Mesenchymal stem cell (in vitro differentiated cells and primary cell): ENCODE measurements at regions not wholly inside any gene's neighbourhood (a gene's known extent, or its start where the extent isn't known, plus 50 kb on each side); places are given as distances from the start of the nearest gene placed in this dataset.

Source experiments
- DNase-seq: peaks from one replicate; pipeline ENCODE4 v3.0.0-alpha.2; 2013
- H2AFZ ChIP-seq: one replicate; pipeline ENCODE4 v1.6.1; 2013; ENCODE audit warnings: low read depth, mild to moderate bottlenecking, control low read depth, inconsistent platforms, low read length, moderate library complexity
- H2AK5ac ChIP-seq: 2 replicates; pipeline ENCODE4 v1.6.1; 2013; ENCODE audit warnings: low read length, moderate library complexity, mild to moderate bottlenecking, inconsistent platforms; ENCODE audit not compliant: severe bottlenecking
- H2BK120ac ChIP-seq: one replicate; pipeline ENCODE4 v1.6.1; 2013; ENCODE audit warnings: low read depth, mild to moderate bottlenecking, inconsistent platforms, low read length, moderate library complexity
- H2BK12ac ChIP-seq, 2 experiments: one replicate each; pipeline ENCODE4 v1.6.1; 2013; ENCODE audit warnings: inconsistent platforms in 2 of 2, low read length in 2 of 2, mild to moderate bottlenecking in 2 of 2, moderate library complexity in 2 of 2, control low read depth in 1 of 2
- H2BK15ac ChIP-seq: one replicate; pipeline ENCODE4 v1.6.1; 2013; ENCODE audit warnings: mild to moderate bottlenecking, low read depth, inconsistent platforms; ENCODE audit not compliant: poor library complexity, severe bottlenecking
- H2BK5ac ChIP-seq: 2 replicates; pipeline ENCODE4 v1.6.1; 2013; ENCODE audit warnings: low read depth, mild to moderate bottlenecking, low read length, control low read depth, inconsistent platforms; ENCODE audit not compliant: poor library complexity, severe bottlenecking
- H3K14ac ChIP-seq, 2 experiments: one replicate each; pipeline ENCODE4 v1.6.1; 2013; ENCODE audit warnings: inconsistent platforms in 2 of 2, low read length in 2 of 2, control low read depth in 1 of 2, mild to moderate bottlenecking in 1 of 2, moderate library complexity in 1 of 2
- H3K18ac ChIP-seq, 2 experiments: one replicate each; pipeline ENCODE4 v1.6.1; 2013; ENCODE audit warnings: inconsistent platforms in 2 of 2, low read length in 2 of 2, control low read depth in 1 of 2, low read depth in 1 of 2, mild to moderate bottlenecking in 1 of 2
- H3K23ac ChIP-seq, 2 experiments: one replicate each; pipeline ENCODE4 v1.6.1; 2013; ENCODE audit warnings: inconsistent platforms in 2 of 2, low read length in 2 of 2, mild to moderate bottlenecking in 2 of 2, moderate library complexity in 2 of 2, control low read depth in 1 of 2
- H3K27ac ChIP-seq: 2 replicates; pipeline ENCODE4 v1.5.1; 2013; ENCODE audit warnings: mild to moderate bottlenecking, moderate library complexity, low read length, control low read depth, inconsistent platforms; ENCODE audit not compliant: poor library complexity, severe bottlenecking
- H3K27me3 ChIP-seq, 2 experiments: 2 replicates each; pipeline versions ENCODE4 v1.6.1 to v1.7.0; 2013; ENCODE audit warnings: low read length in 2 of 2, mild to moderate bottlenecking in 2 of 2, moderate library complexity in 2 of 2, control low read depth in 1 of 2, inconsistent platforms in 1 of 2; ENCODE audit not compliant: control insufficient read depth in 1 of 2, insufficient read depth in 1 of 2
- H3K36me3 ChIP-seq, 2 experiments: 2 replicates each; pipeline versions ENCODE4 v1.6.1 to v1.7.0; 2013; ENCODE audit warnings: low read length in 2 of 2, control low read depth in 1 of 2, inconsistent platforms in 1 of 2, low read depth in 1 of 2, mild to moderate bottlenecking in 1 of 2; ENCODE audit not compliant: insufficient read depth in 2 of 2, control insufficient read depth in 1 of 2
- H3K4ac ChIP-seq, 2 experiments: one replicate each; pipeline ENCODE4 v1.6.1; 2013; ENCODE audit warnings: inconsistent platforms in 2 of 2, low read length in 2 of 2, mild to moderate bottlenecking in 2 of 2, moderate library complexity in 2 of 2, control low read depth in 1 of 2, low read depth in 1 of 2
- H3K4me1 ChIP-seq: 2 replicates; pipeline ENCODE4 v1.6.1; 2013; ENCODE audit warnings: low read depth, low read length, control low read depth; ENCODE audit not compliant: control insufficient read depth, insufficient read depth
- H3K4me2 ChIP-seq: 2 replicates; pipeline ENCODE4 v1.6.1; 2013; ENCODE audit warnings: low read length, mild to moderate bottlenecking, inconsistent platforms; ENCODE audit not compliant: poor library complexity, severe bottlenecking
- H3K4me3 ChIP-seq, 2 experiments: 2 replicates each; pipeline versions ENCODE4 v1.5.1 to v1.7.0; 2013; ENCODE audit warnings: low read length in 2 of 2, mild to moderate bottlenecking in 2 of 2, control low read depth in 1 of 2, low read depth in 1 of 2; ENCODE audit not compliant: insufficient read depth in 1 of 2
- H3K79me1 ChIP-seq: replicated peaks from 2 replicates; pipeline ENCODE4 v1.6.1; 2013; ENCODE audit warnings: mild to moderate bottlenecking, control low read depth, low read length, inconsistent platforms; ENCODE audit not compliant: poor library complexity, severe bottlenecking
- H3K9ac ChIP-seq: 2 replicates; pipeline ENCODE4 v1.7.0; 2013; ENCODE audit warnings: mild to moderate bottlenecking, low read length, moderate library complexity
- H3K9me3 ChIP-seq: 2 replicates; pipeline ENCODE4 v1.7.0; 2013; ENCODE audit warnings: mild to moderate bottlenecking, low read length; ENCODE audit not compliant: control insufficient read depth
- H4K8ac ChIP-seq: one replicate; pipeline ENCODE4 v1.6.1; 2013; ENCODE audit warnings: inconsistent platforms, mild to moderate bottlenecking, low read length, moderate library complexity
- H4K91ac ChIP-seq: one replicate; pipeline ENCODE4 v1.6.1; 2013; ENCODE audit warnings: mild to moderate bottlenecking, low read length, inconsistent platforms
- WGBS: methylation state at CpG from one replicate; pipeline ENCODE4 v1.1.7; 2013; ENCODE audit warnings: mixed read lengths; 5-methylcytosine and 5-hydroxymethylcytosine counted together

DNA sequence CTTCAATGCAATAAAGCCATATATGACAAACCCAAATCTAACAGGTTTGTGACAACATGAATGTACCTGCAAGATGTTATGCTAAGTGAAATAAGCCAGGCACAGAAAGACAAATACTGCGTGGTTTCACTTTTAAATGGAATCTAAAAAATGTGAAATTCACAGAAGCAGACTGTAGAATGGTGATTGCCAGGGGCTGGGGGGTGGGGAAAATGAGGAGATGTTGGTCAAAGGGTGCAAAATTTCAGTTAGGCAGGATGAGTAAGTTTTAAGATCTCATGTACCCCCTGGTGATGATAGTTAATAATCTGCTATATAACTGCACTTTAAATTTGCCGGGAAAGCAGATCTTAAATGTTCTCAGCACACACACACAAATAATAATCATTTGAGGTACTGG, 160.5 kb downstream of the PTBP2 start:
- no peak overlapping the region for H2AFZ ChIP-seq
- no peaks in the 10 kb centered on the region for H3K36me3 ChIP-seq
- H2BK120ac ChIP-seq: no peak overlapping the region
- no peak overlapping the region for H3K18ac ChIP-seq
- no peak overlapping the region for H3K9ac ChIP-seq
- no peak overlapping the region for H3K27ac ChIP-seq
- H4K8ac ChIP-seq: no peak overlapping the region
- no peaks in the 10 kb centered on the region for H3K9me3 ChIP-seq
- no peak overlapping the region for H2BK12ac ChIP-seq
- H2AK5ac ChIP-seq: no peak overlapping the region
- H3K4me1 ChIP-seq: peaks cover 2% of the 10 kb centered on the region
- WGBS: 50% methylated on average over 1 of the region's 2 CpGs
- no peak overlapping the region for H3K4ac ChIP-seq
- no peak overlapping the region for H4K91ac ChIP-seq
- H3K4me3 ChIP-seq: no peak overlapping the region
- DNase-seq: no peak
- no peak overlapping the region for H3K23ac ChIP-seq
- no peak overlapping the region for H3K14ac ChIP-seq
- H3K79me1 ChIP-seq: no peaks in the 10 kb centered on the region
- no peak overlapping the region for H3K4me2 ChIP-seq
- no peak overlapping the region for H2BK5ac ChIP-seq
- H2BK15ac ChIP-seq: no peak overlapping the region
- no peaks in the 10 kb centered on the region for H3K27me3 ChIP-seq

DNA sequence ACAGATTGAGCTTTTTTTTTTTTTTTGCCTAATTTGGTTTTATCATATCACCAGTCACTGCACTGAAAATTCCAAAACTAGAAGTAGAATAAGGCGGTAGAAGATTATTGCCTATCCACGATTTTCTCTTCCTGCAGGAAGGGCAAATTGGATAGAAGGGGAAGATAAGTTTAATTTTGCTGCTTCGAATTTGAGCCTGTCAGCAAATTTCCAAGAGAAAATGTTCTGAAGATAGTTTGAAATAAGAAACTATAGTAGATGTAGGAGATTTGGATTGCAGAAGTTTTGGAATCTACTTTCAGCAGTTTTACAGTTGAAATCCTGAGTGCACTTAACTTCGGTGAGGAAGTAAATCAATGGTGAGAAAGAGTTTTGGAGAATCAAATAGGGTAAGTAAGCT, 164.9 kb downstream of the PTBP2 start:
- H3K9ac ChIP-seq: no peak overlapping the region
- WGBS: 93% methylated on average over 4 of the region's 4 CpGs
- H4K8ac ChIP-seq: no peak overlapping the region
- no peak overlapping the region for H3K14ac ChIP-seq
- H3K9me3 ChIP-seq: peaks cover 9% of the 10 kb centered on the region
- no peaks in the 10 kb centered on the region for H3K79me1 ChIP-seq
- no peak overlapping the region for H2BK120ac ChIP-seq
- no peak overlapping the region for H3K4ac ChIP-seq
- no peak overlapping the region for H3K4me3 ChIP-seq
- no peak overlapping the region for H2BK12ac ChIP-seq
- no peak overlapping the region for H2BK15ac ChIP-seq
- peaks cover 1% of the 10 kb centered on the region for H3K4me1 ChIP-seq
- no peak for DNase-seq
- H3K23ac ChIP-seq: no peak overlapping the region
- no peak overlapping the region for H3K27ac ChIP-seq
- H3K27me3 ChIP-seq: no peaks in the 10 kb centered on the region
- H3K4me2 ChIP-seq: no peak overlapping the region
- no peak overlapping the region for H2AK5ac ChIP-seq
- no peak overlapping the region for H4K91ac ChIP-seq
- H3K18ac ChIP-seq: no peak overlapping the region
- no peak overlapping the region for H2BK5ac ChIP-seq
- no peak overlapping the region for H2AFZ ChIP-seq
- H3K36me3 ChIP-seq: no peaks in the 10 kb centered on the region

DNA sequence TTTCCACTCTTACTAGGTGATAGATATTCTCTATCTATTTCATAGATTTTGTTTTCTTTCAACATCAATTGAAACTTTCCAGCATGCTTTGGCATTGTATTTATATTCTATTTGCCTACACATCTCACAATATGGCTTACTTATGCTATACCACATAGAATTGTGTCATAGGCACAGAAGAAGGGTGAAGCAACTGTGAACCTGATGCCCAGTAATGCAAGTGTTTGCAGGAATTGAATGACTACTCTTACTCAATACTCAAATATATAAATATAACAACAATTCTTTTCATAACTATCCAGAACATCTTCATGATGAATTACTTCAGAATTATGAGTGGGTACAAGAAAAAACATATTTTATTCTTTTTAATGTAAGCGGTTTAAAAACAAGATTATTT, 165.9 kb downstream of the PTBP2 start:
- Histone ChIP-seq H3K4ac (no peak overlapping the region), H3K14ac (no peak overlapping the region), H2BK5ac (no peak overlapping the region), H2AK5ac (no peak overlapping the region), H3K9ac (no peak overlapping the region), H4K91ac (no peak overlapping the region), H3K4me2 (no peak overlapping the region), H4K8ac (no peak overlapping the region), H3K27me3 (no peaks in the 10 kb centered on the region), H2BK15ac (no peak overlapping the region), H3K23ac (no peak overlapping the region), H3K36me3 (no peaks in the 10 kb centered on the region), H3K79me1 (no peaks in the 10 kb centered on the region), H3K27ac (no peak overlapping the region), H2BK12ac (no peak overlapping the region), H2AFZ (no peak overlapping the region), H2BK120ac (no peak overlapping the region), H3K4me1 (no peaks in the 10 kb centered on the region), H3K9me3 (peaks cover 9% of the 10 kb centered on the region), H3K18ac (no peak overlapping the region), H3K4me3 (no peak overlapping the region)
- DNase-seq: no peak
- no CpG with 5 or more reads among the region's 1 CpG for WGBS

DNA sequence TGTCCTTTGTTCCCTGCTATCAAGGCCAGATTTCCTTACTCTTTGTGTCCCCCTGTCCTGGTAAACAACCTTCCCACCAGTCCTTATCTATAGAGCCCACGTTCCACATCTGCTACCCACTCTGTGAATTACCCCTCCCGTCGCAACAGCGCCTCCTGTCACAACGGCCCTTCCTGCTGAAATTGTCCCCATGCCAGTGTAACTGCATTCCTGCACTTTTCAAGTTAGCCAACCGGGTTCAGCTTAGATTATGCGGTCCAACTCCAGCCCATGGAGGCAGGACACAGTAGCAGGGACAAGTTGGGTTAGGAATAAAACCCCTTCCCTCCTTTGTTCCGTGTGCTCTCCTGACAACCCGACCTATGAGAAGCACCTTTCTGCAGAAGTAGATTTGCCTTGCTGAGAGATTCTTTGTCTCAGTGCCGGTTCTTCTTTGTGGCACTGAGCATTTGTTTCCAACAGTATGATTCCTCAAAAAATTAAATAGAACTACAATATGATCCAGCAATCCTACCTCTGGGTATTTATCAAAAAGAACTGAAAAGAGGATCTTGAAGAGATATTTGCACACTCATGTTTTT, 180.3 kb downstream of the PTBP2 start:
- no peak for DNase-seq
- Histone ChIP-seq H3K14ac (no peak overlapping the region), H3K4ac (no peak overlapping the region), H4K8ac (no peak overlapping the region), H3K79me1 (no peaks in the 10 kb centered on the region), H2BK12ac (no peak overlapping the region), H3K36me3 (no peaks in the 10 kb centered on the region), H3K9ac (no peak overlapping the region), H3K4me3 (no peak overlapping the region), H2AFZ (no peak overlapping the region), H2BK15ac (no peak overlapping the region), H3K18ac (no peak overlapping the region), H3K4me1 (no peaks in the 10 kb centered on the region), H4K91ac (no peak overlapping the region), H3K9me3 (peaks cover 16% of the 10 kb centered on the region), H3K4me2 (no peak overlapping the region), H2AK5ac (no peak overlapping the region), H3K27me3 (no peaks in the 10 kb centered on the region), H3K27ac (no peak overlapping the region), H2BK5ac (no peak overlapping the region), H2BK120ac (no peak overlapping the region), H3K23ac (no peak overlapping the region)
- 91% methylated on average over 9 of the region's 10 CpGs for WGBS
